B cell (primary cell): ENCODE measurements at regions not wholly inside any gene's neighbourhood (a gene's known extent, or its start where the extent isn't known, plus 50 kb on each side); places are given as distances from the start of the nearest gene placed in this dataset.

ENCODE experiments used
- CTCF ChIP-seq: fragments of 200-600 bp; IDR thresholded peaks from one replicate; pipeline ENCODE4 v1.8.0; 2022; ENCODE audit warnings: antibody characterized with exemption, mild to moderate bottlenecking
- EZH2 ChIP-seq: IDR thresholded peaks from 2 replicates; pipeline ENCODE4 v1.6.1; 2012; ENCODE audit warnings: borderline replicate concordance, low read depth, mild to moderate bottlenecking, moderate library complexity, low read length; ENCODE audit not compliant: insufficient read depth, poor library complexity, severe bottlenecking

GRCh38 chr14:81841346-81841745 lies 307.7 kb upstream of the SEL1L start:
- TF ChIP-seq CTCF (no peak), EZH2 (no peak)
